22Rv1 (cell line): ENCODE measurements at regions not wholly inside any gene's neighbourhood (a gene's known extent, or its start where the extent isn't known, plus 50 kb on each side); places are given as distances from the start of the nearest gene placed in this dataset.

Experiments used
- H3K27ac ChIP-seq: fragments of 450-650 bp; 2 replicates; pipeline ENCODE4 v1.5.1; 2017
- CTCF ChIP-seq: fragments of 450-650 bp; IDR thresholded peaks from 2 replicates; pipeline ENCODE4 v1.5.1; 2017; ENCODE audit warnings: mild to moderate bottlenecking
- ZFX ChIP-seq: fragments of 450-650 bp; IDR thresholded peaks from 2 replicates; pipeline ENCODE4 v1.6.1; 2017; ENCODE audit warnings: antibody characterized with exemption, borderline replicate concordance

DNA sequence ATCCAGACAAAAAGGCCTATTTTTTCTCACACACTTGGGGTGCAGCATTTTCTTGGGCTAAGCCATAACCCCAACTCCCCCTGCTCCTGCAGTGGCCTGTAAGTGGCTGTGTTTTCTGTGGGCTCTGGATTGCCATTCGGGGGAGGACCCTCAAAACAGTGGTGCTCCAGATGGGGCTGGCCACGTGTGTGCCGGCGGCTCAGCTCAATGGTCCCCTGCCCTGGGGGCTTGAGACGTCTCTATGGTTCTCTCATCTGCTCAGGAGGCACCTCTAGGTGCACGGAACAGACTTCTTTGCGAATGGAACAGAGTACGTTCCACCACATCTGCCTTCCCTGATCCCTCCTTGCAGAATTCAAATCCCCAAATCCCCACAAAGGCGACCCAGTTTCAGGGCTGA is 250.0 kb upstream of the SHH start:
- no peak overlapping the region for H3K27ac ChIP-seq
- TF ChIP-seq ZFX (no peak), CTCF (no peak)

GRCh38 chr7:156061689-156062255 is 249.5 kb upstream of the SHH start:
- H3K27ac ChIP-seq: no peak overlapping the region
- TF ChIP-seq ZFX: no peak
- no peak for TF ChIP-seq CTCF

- TF ChIP-seq CTCF (no peak), ZFX (no peak)
- H3K27ac ChIP-seq: no peak overlapping the region
These were observed 248.7 kb upstream of the SHH start for GRCh38 chr7:156060925-156061324.

DNA sequence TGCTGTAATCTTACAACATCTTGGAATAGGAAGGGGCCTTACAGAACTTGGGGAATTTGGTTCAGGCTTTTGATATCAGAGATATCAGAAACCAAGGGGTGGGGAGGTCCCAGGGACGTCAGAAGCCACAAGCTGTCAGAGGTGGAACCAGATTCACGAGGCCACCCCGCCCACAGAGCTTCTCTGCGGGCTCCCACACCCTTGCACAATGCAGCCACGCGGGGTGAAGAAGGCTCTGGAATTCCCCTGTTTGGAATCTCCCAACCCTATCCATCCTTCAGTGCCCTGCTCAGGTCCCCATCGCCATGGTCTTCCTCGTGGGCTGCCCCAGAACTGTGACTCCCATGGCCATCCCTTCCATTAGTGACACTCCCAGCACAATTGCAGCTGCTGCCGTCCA is 247.1 kb upstream of the SHH start:
- H3K27ac ChIP-seq: no peak overlapping the region
- TF ChIP-seq CTCF (no peak), ZFX (no peak)

GRCh38 chr7:156058248-156058647 is 246.0 kb upstream of the SHH start:
- no peak for TF ChIP-seq ZFX
- no peak for TF ChIP-seq CTCF
- H3K27ac ChIP-seq: no peak overlapping the region

- TF ChIP-seq ZFX (no peak), CTCF (no peak)
- no peak overlapping the region for H3K27ac ChIP-seq
These were observed 244.3 kb upstream of the SHH start for GRCh38 chr7:156056534-156056933.

GRCh38 chr7:156055206-156055822 is 243.1 kb upstream of the SHH start:
- H3K27ac ChIP-seq: no peak overlapping the region
- TF ChIP-seq CTCF: no peak
- no peak for TF ChIP-seq ZFX
